Activated naive CD4-positive, alpha-beta T cell (primary cell): ENCODE measurements at regions not wholly inside any gene's neighbourhood (a gene's known extent, or its start where the extent isn't known, plus 50 kb on each side); places are given as distances from the start of the nearest gene placed in this dataset.

Experiments
- DNase-seq, 4 experiments: peaks; one replicate each; lab custom pipeline; 2025; lab: John Stamatoyannopoulos, UW

DNA sequence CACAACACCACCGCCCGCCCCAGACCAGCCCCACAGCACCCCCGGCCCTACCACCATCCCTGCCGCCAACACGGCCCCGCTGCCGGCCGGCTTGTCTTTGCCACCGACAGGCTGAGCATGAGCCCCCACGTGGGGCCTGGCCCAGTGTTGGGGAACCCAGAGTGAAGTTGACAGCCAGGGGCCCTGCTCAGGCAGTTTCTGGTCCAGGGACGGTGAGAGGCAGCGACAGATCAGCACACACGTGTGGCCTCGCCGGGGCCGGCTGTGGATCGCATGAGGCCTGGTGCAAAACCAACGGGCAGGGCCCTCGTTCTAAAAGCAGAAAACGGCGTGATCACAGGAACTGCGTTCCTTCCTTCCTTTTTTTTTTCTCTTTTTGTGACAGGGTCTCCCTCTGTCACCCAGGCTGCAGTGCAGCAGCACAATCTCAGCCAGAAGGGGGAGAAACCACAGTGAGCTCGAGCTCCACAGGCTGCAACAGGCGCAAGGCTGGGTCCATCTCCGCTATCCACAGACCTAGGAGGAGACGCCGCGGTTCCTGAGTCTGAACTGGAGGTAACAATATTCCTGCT is 50.5 kb upstream of the FBRSL1 start:
- peak in 1 of 4 experiments; percentile 25 for DNase-seq

DNA sequence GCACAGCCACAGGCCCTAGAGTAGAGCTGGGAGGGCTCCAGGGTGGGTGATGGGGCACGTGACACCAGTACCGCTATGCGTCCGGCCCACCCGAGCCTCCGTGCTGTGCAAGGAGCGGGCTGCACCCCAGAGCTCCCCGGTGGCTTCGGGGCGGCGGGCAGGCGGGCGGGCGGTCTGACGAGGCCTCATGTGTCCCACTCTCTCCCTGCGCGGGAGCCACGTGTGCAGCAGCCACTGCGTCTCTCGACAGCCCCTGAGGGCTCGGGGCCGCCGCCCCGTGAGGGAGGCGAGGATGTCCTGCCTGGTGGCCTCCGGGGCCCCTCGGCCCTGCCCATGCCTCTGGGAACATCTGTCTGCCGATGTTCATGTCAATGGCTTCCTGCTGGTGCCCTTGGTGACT is 51.2 kb upstream of the FBRSL1 start:
- DNase-seq, result no peak

- no peak for DNase-seq
Measured at GRCh38 chr12:132437943-132438700, 51.8 kb upstream of the FBRSL1 start.

DNA sequence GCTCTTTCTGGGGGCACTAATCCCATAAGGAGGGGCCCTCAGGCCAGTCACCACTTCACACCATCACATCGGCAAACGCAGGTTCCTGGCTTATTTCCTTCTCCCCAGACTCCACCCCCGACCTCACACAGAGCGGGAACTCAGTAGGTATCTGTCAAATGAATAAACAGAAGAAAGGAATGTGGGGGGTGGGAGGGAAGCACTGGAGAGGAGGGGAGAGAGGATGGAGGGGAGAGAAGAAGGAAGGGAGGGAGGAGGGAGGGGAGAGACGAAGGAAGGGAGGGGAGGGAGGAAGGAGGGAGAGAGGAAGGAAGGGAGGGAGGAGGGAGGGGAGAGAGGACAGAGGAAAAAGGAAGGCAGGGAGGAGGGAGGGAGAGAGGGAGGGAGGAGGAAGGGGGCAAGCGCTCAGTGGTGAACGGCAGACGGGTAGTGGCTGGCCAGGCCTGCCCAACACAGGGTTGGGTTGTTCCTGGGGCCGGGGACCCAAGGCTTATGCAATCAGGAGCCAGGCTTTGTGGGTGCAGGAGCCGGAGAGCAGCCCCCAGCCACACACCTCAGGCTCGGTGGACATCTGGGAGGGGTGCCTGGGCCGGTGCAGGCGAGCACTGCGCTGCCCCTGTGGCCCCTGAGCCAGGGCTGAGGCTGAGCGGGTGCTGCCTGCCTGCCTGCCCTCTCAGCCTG is 52.6 kb upstream of the FBRSL1 start:
- no peak for DNase-seq

DNA sequence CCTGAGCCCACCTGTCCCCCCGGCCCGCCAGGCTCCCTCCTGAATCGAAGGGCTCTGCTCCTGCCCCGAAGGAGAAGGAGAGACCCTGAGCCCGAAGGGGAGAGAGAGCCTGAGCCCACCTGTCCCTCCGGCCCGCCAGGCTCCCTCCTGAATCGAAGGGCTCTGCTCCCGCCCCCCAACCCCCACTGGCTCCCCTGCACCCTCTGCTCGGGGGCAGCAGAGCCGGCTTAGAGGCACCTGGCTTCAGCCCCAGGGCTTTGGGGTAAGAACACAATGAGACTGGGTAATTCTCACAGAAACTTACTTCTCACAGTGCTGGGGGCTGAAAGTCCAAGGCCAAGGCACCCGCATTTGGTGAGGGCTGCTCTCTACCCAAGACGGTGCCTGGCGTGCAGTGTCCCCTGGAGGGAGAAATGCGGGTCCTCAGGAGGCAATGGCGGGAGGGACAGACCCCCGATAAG is 53.1 kb upstream of the FBRSL1 start:
- no peak for DNase-seq

DNA sequence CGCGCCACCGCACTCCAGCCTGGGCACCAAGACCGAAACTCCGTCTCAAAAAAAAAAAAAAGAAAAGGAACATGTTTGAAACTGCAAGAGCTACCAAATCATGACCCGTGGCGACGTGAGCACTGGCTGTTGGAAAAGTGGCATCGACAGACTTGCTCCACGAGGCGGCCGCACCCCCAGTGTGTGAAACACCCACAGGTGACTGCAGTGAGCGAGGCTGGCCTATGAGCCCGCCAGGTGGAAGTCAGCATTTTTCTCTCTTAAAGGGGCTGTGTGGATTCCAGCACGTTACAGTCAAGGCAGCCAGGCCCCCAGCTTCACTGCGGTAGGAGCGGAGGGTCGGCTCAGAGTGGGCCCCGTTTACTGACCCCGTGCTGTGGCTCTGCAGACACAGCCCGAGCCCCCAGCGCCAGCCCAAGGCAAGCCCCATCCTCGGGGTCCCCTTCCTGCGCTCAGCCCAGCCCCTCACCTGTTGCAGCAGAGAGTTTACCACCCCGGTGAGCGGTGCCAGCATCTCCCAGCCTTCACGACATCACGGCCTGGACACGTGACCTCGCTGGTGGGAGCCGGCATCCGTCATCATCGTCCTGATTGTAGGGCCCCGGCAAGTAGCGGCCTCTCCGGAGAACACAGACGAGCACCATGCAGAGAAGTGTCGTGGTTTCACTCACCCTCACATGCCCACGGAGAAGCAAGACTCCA is 54.3 kb upstream of the FBRSL1 start:
- DNase-seq, result no peak

- no peak for DNase-seq
Measured at GRCh38 chr12:132433641-132434395, 56.1 kb upstream of the FBRSL1 start.

DNA sequence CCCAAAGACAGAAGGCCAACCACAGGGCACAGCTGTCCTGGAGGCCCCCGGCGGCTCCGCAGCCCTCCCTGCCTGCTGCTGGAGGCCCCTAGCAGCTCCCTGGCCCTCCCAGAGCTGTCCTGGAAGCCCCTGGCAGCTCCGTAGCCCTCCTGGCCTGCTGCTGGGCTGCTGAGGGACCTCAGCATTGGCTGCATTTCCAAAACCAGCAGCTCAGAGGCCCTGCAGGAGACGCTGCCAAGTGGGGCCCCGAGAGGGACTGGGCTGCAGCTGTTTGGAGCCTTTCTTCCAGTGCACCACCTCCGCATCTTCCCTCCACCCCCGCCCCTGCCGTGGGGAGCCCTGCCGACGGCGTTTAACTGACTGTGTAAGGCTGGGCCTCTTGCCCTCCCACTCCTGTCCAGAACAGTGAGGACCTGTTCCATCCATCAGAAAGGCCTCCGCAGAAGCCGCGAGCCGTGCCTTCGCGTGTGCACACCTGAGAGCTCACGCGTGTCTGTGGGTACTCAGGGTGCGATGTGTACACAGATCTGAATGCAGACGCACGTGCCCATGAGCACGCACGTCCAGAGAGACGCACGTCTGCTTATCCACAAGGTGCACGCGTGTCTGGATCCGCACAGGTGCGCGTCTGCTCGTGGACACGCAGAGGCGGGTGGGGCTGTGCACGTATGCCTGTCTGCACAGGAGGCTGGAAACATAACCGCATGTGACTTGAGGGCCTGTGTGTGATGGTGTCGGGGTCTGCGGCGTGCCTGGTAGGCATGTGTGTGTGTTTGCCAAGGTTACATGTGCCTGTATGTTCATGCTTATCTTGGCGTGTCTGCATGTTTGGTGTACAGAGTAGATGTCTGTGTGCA is 57.0 kb upstream of the FBRSL1 start:
- no peak for DNase-seq

- no peak for DNase-seq
Measured at GRCh38 chr12:132432126-132432705, 57.7 kb upstream of the FBRSL1 start.

GRCh38 chr12:132430838-132431774 is 58.8 kb upstream of the FBRSL1 start:
- DNase-seq, result no peak

GRCh38 chr12:132429946-132430643 is 59.9 kb upstream of the FBRSL1 start:
- DNase-seq, result peak in 2 of 4 experiments; percentile 46 to 66

DNA sequence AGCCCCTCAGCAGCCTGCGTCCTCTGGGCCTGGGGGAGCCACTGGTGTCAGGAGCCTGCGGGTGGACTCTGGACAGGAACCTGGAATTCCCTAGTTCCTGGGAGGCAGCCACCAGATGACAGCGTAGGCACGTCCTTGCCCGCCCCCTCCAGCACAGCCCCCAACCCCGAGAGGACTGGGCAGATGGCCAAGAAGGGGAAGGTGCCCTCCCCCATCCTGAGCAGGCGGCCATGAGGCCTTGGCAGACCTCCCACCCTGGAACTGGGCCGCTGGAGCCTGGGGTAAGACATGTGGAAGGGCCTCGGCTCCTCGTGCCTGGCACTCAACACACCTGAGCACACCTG is 60.4 kb upstream of the FBRSL1 start:
- no peak for DNase-seq

- DNase-seq, result no peak
Measured at GRCh38 chr12:132428936-132429601, 60.9 kb upstream of the FBRSL1 start.

DNA sequence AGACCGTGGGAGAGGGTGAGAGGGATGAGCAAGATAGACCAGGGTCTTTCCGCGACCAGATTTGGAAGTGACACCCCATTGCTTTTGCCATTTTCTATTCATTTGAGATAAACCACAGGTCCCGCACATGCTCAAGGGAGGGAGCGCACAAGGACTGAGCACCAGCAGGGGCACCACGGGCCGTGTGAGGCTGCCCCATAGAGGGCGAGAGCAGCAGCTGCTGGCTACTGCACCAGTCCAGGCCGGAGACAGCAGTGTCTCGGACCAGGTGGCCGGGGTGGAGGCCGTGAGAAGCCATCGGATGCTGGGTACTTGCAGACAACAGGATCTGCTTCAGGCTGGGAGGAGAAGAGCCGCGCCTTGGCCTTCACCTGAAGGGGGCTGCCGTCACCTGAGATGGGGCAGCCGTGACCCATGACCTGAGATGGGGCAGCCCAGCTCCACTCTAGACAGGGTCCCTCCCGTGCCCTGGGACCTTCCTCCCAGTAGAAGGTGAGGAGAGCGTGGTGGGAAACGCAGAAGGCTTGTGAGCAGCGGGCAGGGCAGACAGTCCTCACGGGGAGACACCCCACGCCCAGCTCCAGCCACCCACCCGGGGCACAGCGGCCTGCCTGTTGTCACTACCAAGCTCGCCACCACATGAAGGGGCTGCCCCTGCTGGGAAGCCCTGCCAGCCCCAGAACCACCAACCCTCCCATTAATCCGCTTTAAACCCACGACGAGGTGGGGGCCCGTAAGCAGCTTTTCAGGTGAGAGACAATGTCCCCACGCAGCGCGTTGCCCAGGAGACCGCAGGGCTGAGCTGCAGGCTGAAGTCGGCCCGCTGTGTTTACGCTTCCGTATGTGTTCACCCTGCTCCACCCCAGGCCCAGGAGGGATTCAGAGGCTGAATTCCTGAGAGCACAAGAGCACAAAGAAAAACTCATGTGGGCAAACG is 61.7 kb upstream of the FBRSL1 start:
- DNase-seq, result no peak

DNA sequence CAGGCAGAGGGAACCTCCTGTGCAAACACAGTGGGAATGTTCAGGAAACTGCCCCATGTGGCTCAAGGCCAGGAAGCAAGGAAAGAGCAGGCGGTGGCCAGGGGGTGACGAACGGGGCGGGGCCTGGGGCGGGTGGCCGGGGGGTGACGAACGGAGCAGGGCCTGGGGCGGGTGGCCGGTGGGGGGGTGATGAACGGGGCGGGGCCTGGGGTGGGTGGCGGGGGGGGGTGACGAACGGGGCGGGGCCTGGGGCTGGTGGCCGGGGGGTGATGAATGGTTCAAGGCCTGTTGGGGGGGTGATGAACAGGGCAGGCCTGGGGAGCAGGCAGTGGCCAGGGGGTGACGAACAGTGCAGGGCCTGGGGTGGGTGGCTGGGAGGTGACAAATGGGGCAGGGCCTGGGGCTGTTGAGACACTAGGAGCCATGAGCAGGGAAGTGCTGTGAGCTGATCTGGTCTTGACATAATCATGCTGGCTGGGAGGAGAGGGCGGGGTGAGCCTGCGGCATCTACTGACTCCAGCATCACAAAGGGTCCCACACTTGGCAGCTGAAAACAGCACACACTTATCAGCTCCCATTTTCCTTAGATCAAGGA is 62.7 kb upstream of the FBRSL1 start:
- DNase-seq, result no peak

DNA sequence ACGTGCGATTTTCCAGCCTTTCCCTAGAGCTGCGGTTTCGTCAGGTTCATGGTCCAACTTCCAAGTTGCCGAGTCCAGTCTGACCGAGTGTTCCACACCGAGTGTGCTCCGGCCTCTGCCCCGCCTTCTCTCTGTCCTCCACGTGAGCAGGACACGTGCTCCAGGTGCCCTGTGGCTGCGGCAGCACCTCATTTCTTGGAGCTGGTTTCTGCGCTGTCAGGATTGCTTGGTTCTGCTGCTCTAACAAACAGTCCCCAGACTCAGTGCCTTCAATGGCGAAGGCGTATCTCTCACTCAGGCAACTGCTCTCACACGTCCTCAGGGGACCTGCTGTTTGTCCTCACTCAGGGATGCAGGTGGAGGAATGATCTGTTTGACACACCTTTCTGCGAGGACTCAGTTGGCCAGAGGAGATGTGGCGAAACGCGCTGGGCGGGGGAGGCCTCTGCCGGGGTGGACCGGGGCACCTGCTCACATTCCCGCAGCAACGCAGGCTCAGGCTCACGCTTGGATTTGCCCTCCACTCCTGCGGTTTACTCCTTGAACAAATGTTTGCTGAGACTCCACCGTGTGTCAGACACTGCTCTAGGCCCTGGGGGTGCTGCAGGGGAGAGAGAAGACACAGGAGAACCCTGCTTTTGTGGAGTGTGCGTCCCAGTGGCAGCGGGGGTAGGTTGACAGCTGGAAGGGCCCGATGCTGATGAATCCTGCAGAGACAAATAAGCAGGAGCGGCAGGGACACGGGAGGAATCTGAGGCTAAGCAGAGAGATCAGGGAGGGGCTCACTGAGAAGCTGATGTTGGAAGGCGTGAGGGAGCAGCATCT is 63.4 kb upstream of the FBRSL1 start:
- no peak for DNase-seq
